HG03139 (cell line): ENCODE measurements at regions not wholly inside any gene's neighbourhood (a gene's known extent, or its start where the extent isn't known, plus 50 kb on each side); places are given as distances from the start of the nearest gene placed in this dataset.

Experiments used
- ATAC-seq: cut with Tn5 transposase; IDR thresholded peaks from one replicate; pipeline ENCODE4 v1.9.1; 2021; ENCODE audit not compliant: unreplicated experiment

DNA sequence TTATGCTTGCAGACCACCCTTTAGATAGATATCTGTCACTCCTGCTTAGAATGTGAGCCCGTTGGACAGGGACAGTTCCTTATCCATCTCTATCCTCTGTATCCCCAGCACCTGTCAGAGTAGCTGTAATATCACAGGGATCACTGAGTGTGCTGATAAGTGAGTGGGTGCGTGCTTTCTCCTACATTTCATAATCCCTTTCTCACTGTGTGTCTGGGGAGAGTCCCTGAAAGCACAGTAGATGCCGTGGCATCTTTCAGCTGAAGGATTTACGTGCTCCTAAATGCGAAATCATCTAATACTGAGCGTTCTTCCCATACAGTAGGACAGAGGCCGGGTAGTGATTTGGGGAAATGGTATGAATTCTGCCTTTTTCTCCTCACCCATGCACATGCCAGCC is 198.9 kb upstream of the SASH1 start:
- no peak for ATAC-seq

DNA sequence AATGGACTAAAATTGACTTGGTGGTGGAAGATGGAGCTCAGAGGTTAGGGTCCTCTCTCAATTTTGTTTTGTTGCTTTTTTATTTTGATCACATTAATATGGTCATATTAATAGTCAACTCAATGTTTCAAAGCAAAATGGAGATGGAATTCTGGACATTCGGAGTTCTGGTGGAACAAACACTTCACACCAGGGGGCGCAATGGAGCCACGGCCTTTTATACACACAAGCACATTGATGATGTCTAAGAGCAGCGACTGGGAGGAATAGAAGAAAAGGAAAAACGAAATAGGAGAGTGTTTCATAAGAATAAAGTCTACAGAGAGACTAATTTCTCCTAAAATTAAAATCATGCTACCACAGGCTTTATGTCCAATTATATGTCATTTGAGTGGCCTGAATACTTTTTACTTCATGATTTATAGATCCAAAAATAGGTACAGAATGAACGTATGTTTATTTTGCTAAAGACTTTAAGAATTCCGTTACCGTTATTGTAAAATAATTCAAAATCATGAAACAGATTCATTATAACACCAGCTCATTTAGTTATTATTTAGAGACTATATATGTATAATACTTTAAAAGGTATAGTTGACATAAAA is 197.6 kb upstream of the SASH1 start:
- ATAC-seq, result peak; percentile 66

DNA sequence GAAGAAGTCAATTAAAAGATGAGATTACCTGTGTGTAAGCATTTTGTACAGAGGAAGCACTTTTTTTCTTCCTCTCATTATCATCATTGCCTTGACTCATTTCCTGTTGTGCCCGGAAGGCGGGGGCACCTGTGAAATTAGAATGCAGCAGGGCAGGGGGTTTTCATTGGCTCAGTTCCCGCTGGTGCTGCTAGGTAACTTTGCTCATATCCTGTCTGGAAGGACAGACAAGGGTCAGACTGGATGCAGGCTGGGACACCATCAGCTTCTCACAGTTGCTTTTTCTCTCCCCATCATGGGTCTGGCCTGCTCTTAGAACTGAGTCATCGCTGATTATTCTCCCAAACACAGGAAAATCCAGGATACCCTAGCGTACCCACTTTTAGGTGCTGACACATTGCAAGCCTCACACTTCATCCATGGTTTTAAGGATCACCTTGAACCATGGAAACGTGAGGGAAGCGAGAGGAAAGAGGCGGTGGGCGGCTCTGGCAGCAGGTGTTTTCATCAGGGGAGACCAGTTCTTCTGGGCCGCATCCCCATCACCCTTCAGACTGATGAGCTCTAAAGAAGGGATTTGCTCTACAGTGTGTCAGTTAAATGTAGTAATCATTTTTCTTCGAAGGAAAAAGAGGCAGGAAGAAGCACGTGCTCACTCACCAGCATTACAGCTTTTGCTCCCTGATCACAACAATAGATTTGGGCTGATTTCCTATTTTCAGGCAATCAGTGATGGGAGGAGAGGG is 195.7 kb upstream of the SASH1 start:
- no peak for ATAC-seq

DNA sequence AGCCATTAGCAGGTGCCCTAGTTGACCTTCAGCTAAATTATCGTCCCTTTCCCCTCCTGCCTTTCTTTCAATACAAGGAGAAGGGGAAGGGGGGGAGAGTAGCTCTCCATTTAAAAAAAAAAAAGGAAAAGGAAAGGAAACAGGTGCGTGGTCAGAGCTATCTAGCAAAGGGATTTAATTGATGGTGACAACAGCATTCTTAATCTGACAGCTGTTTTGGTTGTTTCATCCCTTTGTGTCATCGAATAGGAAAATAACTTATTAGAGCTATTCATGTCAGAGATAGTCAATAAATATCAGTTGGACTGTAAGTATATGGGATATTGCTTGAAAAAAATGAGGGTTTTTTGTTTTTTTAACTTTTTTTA is 195.2 kb upstream of the SASH1 start:
- ATAC-seq, result no peak

DNA sequence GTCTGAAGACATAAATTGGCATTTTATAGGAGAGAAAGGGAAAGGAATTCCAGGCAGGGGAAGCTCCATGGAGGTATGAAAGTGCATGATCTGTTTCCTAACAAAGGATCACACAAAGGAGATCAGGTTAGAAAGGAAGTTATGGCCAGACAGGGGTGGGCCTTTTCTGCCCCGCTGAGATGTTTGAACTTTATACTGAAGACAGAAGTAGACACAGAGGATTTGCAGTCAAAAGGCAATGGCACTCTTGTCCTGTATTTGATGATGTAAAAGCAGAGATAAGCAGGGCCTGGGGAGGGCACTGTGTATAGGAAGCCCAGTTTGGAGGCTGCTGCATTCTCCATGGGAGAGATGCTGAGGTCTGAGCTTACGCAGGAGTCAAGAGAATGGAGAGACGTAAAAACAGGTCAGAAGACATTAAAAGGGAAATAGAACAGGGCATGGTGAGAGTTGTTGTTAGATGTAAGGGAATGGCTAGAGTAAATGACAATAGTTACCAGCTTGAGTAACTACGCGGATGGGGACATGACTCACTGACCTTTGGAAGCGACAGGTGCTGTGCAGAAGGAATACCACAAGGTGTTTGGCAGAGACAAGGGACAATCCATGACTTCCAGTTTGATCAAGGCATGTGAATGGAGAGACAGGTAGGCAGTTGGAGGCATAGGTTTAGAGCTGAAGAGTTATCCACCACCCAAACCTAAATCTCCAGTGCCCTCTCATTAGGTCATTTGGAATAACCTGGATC is 190.6 kb upstream of the SASH1 start:
- no peak for ATAC-seq

DNA sequence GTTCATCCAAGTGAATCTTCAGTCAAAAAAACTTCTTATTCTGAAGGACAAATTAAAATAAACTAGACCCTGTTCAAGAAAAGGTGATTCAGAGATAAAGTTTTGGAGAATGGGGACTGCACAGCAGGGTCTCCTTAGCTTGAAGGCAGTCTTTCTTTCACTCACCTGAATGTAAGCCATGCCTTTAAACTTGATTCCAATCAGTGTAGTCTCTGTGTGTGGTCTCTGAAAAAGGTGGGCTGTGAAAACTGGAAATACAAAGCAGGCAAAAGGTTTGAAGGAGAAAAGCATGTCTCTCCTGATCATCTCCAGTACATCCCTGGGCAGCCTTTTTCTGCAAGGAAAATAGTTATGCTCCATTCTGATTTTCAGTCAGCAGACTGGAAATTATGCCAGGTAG is 188.0 kb upstream of the SASH1 start:
- ATAC-seq, result no peak

DNA sequence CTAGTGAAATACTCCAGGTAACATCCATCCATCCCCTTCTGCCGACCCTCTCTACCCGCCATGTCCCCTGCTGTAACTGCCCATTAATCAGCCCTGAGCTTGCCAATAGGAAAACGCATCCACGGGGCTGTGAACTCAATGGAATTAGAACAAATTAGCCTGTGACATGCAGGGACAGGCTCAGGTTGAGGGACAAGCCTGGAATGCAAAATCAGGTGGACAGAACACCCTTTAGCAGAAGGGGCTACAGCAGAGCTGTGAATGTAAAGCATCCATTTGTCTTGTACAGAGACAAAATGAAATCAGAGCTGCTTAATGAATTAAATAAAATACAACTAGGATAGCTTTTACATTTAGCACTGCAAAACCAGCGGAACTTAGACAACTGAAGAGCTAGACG is 187.3 kb upstream of the SASH1 start:
- no peak for ATAC-seq

DNA sequence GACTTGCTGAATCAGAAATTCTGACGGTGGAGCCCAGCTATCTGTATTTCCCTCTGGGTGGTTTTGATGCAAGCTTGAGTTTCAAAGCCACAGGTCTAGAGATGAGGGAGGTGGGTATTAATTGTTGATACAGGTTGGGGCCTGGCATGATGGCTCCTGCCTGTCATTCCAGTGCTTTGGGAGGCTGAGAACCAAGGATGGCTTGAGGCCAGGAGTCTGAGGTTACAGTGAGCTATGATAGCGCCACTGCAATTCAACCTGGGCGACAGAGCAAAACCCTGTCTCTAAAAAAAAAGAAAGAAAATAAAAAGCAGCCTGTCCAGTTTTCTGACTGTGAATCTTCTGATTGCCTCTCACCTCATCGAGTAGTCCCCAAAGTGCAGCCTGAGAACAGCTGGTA is 184.8 kb upstream of the SASH1 start:
- ATAC-seq, result no peak

DNA sequence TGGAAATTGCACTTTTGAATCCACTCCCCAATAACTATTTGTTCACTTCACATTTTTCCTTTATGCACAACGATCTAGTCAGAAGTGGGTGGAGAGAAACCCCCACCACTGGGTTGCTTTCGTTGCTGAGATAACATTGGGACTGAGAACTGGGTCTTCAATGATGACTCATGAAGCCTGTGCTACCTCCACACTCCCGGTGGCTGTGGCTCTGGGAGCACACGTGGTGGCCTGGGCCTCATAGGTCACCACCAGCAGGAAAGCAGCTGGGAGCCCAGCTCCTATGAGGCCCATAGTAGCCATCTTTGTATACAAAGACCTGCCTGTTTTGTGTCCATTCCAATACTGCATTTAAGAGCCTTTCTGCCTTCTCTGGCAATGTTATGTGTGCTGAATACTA is 178.0 kb upstream of the SASH1 start:
- ATAC-seq, result no peak

DNA sequence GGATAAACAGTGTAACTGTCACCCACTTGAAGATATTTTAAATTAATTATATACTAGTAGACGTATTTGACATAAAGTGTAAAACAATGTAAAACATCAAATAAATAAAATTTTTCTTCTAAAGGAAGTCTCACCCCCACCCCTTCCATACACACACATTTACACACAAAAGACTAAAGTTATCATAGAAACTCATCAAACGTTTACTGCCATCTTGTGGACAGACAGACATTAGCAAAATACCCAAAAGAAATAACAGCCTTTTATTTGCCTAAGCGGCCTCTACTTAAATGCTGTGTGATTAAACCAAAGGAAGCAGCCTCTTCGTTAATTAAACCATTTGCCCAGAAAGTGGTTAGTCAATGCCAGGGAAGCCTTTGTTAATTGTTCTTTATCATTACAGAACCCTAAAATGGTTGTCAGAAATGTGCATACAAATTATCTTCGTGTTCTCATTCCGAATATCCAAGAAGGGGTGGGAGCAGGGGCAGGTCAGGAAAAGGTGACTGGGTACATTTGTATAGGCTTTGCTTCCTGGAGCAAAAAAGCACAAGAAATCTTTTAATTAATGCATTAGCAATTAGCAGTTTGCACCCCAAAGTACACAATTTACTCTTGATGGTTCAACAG is 176.2 kb upstream of the SASH1 start:
- ATAC-seq, result no peak

DNA sequence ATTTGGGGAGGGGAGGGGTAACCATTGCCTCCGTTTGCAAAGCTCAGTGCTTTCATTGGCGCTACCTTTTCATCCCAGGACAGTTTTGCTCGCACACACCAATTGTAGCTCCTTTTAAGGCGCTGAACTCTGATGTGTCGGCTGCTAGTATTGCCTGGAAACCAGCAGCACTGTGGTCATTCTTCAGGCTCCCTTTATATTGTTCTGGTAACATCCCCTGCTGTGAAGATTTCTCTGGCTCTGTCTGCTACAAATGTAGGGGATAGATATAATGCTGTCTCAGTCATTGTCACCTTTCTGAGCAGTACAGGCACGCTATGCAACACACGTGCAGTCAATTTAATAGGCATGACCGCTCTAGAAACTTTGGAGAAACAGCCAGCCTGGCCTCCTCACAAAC is 172.9 kb upstream of the SASH1 start:
- no peak for ATAC-seq

DNA sequence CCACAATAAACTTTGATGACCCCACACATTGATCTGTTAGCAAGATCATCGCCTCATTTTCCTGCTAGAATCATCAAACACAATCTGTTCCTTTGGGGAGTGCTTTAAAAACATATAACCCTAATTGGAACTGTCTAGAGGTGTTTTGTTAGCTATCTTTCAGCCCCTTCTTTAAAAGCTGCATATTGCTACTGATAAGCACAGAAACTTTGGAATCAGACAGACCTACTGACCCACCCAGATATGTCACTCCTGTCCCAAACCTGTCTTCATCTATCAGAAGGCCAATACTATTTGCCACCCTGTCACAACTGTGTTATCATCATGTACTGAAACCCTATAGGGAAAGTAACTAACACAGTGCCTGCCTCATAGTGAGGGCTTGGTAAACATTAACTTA is 172.4 kb upstream of the SASH1 start:
- ATAC-seq, result no peak

DNA sequence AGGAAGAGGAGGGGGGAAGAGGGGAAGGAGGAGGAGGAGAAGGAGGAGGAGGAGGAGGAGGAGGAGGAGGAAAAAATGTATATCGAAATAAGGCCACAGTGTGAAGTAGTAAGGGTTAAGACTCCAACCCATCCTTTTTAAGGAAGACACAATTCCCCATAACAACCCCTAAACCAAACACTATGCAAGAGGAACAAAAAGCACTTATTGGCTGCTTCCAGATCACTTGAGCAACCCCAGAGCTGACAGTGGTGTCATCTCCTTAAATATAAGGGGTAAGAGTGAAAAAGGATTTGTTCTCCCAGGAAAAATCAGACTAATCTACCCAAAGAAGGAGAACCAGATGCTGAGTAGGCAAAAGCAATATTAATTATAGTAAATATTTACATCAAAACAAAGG is 169.1 kb upstream of the SASH1 start:
- ATAC-seq, result no peak

DNA sequence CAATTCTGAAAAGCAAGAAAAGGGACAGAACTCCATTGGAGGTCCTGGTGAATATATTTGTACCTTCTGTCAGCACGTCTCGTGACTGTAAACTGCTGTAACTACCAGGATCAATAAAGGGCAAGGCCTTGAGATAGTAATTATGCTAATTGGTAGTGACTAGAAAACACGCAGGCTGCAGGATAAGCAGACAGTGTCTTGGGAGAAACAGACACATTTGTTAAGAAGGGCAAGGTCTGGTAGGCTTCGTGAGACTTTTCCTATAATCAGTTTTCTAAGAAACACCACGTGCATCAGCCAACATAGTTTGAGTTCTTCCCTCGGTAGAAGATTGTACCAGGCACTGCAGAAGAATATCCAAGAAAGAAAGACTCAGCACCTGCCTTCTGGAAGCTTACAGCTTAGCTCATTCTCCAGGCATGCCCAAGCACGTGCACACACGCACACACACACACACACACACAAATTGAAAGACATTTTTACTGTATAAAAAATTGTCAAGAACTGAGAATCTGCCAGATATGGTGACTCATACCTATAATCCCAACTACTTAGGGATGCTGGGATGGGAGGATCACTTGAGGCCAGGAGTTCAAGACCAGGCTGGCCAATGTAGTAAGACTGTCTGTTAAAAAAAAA is 167.0 kb upstream of the SASH1 start:
- no peak for ATAC-seq

DNA sequence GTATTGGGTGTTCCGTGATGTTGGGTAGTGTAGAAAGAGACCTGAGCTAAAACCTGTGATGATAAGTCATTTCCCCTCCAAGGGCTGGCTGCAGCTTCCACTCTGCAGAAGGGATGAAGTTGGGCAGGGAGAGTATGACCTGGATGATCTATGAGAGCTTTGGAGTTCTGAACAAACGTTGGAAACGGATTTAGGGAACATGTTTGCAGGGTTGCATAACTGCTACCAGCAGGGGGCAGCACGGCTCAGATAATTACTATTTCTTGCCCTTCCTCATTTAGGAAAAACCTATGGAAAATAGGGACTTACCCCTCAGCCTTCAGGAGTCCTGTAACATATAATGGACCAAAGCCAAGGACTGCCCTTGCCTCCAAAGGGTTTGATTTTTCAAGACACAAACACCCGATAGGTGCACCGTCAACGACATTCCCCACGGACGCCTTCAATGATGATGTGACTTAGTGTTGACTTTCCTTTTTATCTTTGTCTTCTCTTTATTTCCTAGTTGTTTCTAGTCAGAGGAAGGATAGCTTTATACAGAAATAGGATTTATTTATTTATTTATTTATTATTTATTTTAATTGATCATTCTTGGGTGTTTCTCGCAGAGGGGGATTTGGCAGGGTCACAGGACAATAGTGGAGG is 164.9 kb upstream of the SASH1 start:
- no peak for ATAC-seq

DNA sequence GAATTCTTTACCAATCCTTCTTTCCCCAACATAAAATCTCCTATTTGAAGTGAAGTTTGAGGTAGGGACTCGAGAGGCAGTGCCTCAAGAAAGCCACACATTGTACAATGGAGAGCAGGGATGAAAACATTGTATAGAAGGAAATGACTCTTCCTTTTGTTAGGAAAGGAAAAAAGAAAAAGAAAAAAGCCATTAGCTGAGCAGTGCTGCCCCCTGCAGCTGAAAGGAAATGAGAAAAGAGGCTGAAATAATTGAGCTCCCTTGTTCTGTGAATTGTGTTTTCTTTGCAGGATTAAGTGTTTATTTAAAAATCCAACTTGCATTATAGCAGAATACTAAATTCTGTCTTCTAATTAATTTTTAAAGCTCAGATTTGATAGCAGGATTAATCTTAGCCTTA is 162.9 kb upstream of the SASH1 start:
- no peak for ATAC-seq

DNA sequence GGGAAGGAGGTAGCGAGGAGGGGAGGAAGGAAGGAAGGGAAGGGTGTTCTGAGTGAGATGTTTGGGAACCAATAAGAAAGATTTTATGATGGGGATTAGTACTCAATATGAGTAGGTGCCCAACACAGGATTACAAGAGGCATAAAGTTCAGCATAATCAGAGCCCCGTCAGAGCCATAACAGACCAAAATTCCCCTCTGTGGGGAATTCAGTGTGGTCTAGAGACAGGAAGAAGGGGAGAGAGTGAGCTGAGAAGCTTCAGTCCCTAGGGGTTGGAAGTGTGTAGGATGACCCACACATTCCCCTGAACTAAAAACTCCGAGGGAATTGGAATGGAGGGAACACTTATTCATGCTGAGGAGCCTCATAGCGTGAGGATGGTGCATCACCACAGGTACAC is 160.3 kb upstream of the SASH1 start:
- no peak for ATAC-seq

DNA sequence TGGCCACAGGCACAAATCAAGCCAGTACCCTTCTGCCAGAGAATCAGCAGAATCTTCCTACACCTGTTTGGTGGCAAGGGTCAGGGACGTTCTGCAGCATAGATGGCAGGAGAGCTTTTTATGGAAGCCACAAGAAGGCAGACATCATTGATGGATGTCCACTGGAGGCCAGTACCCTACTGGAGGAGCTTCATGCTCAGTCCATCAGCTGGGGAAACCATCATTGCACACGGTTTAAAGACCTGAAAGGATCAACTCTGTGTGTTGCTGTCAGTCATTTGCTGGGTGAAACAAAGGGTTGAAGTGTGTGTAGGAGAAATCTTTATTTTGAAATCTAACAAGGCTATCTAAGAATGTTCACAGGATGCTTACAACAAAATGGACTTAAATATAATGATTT is 158.9 kb upstream of the SASH1 start:
- no peak for ATAC-seq

DNA sequence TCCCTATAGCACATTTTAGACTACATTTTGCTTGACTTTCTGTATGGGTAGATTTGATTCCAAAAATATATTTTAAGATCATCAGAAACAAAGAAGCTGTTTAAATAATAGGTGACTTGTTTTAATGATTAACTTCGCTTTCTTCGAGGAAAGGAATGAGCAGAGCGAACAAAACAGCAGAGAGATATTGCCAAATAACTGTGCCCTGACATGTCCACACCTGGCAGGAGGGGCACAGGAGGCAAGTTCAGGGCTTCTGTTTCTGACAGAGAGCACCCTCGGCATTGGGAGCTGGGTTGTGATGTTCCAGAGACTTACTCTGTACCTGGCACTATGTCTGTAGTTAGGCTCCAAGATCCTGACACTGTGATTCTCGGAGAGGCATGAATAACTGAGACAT is 155.7 kb upstream of the SASH1 start:
- no peak for ATAC-seq

DNA sequence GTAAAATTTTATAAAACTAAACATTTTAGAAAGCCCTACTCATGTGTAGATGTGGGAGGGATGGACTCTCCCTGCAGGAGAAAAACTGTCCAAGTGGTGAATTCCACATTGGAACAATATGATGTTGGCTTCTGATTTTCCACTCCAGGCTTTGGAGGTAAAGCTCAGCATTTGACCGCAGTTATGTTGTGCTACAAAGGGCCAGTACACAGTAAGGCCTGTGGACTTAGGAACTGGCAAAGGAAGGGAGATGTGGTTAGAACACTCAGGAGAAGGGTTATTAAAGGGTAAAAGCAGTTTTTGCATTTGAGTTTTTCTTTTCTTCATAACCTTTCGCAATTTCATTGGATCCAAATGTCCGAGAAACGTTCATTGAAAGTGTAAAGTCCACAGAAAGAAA is 150.3 kb upstream of the SASH1 start:
- no peak for ATAC-seq

DNA sequence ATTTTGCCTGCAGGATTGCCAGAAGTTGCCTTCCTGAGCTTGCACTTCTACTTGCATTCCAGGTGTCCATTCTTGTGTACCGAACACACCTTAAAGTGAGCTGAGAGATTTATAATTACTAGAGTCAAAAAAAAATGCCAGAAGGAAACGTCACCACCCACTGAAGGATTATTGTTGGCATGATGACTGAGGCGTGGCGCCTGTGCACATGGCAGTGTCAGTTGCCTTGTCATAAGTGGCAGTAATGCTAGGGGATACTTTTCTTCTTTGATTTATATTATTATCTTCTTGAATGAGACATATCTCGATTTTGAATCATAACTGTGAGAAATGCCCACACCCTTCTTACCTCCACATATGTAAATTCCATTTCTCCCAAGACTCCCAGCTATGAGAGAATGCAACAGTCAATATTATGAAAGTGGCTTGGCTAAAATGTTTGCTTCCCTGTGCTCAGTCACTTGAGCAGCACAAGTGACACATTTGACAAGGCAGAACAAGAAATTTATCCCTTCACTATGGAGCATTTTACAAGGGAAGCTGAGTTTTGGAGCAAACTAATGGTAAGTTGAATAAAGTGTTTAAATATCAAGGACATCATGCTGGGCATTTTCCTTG is 149.5 kb upstream of the SASH1 start:
- no peak for ATAC-seq
